HG03108 (cell line): ENCODE measurements at regions not wholly inside any gene's neighbourhood (a gene's known extent, or its start where the extent isn't known, plus 50 kb on each side); places are given as distances from the start of the nearest gene placed in this dataset.

Experiments used
- ATAC-seq: cut with Tn5 transposase; IDR thresholded peaks from one replicate; pipeline ENCODE4 v1.9.1; 2021; ENCODE audit warnings: moderate library complexity; ENCODE audit not compliant: unreplicated experiment

DNA sequence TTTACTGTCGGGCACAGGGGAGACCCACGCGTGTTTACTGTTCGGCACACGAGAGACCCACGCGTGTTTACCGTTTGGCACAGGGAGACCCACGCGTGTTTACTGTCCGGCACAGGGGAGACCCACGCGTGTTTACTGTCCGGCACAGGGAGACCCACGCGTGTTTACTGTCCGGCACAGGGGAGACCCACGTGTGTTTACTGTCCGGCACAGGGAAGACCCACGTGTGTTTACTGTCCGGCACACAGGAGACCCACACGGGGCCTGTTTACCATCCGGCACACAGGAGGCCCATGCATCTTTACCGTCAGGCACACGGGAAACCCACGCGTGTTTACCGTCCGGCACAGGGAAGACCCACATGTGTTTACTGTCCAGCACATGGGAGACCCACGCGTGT is 525.1 kb downstream of the BRD1 start:
- no peak for ATAC-seq

DNA sequence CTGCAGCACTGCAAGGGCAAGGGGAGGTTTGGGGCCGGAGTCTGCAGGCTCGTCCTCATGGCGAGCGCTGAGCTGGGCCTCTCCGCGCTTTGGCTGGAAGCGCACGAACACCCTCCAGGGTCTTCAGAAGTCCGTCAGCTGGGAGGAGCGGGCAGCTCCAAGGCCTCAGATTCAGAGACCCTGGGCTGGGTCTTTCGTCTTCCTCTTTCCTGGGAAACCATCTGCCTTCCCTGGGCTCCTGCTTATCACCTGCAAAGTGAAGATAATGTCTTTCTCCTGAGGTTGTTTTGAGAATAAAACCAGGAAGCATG is 525.6 kb downstream of the BRD1 start:
- ATAC-seq, result no peak

DNA sequence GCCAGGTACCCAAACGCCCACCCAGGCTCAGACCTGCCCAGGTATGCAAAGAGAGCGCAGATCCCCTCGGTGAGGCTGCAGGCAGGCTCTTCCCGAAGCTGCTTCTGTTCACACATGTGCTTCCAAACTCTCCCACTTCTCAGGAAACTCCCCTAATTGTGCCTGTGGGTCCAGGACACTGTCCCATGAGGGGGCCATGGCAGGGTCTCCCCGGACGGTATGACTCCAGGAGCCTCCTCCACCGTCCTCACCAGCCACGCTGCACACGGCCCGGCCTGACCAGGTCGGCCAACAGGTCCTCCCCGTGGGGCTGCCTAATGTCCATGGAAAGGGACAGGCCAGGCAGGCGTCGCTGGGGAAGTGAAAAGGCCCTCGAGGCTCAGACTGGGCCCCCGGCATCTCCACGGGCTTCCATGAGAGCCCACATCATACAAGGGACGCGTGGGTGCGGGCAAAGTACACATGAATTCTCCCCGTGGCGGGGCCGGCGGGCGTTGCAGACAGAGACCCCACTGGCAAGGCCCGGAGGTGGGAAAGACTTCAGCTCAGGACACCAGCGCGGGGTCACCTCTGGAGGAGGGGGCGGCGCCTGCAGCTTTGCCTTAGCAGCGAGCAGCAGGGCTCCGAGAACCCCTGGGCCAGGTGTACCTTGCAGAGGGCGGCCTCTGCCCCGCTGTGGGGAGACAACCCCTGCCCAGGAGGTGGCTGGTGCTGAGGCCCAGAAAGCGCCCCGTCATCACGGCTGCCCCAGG is 526.1 kb downstream of the BRD1 start:
- no peak for ATAC-seq

DNA sequence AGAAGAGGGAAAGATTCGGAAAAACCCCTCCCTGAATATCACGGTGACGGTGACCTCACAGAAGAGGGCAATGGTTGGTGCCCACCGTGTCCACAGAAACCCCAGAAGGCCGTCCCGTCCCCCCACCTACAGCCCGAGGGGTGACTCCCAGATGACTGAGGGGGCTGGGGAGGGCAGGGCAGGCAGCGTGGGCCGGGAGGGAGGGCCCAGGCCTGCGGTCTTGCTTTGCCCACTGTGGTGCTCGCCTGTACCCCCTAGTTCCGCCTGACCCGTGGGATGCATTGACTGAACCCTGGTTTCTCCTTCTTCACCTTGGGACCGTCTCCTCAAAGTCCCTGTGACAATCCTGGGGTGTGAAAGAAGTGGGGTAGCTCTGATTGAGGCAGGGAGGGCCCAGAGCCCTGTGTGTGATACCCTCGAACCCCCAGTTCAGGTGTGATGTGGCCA is 526.7 kb downstream of the BRD1 start:
- ATAC-seq, result no peak

DNA sequence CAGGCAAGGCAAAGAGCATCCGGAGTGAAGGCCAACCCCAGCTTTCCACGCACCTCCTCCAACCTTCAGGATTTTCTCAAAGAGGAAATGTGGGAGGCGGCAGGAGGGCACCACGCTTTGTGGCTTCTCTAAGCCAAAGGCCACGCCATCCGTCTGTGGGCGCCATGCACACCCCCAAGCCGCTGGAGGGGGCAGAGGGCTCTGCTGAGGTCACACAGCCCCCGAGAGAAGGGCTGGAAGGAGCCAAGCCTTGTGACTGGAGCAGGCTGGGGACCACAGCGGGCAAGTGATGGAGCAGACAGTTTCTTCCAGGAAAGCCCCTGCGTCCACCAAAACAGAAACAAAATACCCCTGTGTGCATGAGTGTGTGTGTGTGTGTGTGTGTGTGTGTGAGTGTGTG is 527.4 kb downstream of the BRD1 start:
- ATAC-seq, result no peak

DNA sequence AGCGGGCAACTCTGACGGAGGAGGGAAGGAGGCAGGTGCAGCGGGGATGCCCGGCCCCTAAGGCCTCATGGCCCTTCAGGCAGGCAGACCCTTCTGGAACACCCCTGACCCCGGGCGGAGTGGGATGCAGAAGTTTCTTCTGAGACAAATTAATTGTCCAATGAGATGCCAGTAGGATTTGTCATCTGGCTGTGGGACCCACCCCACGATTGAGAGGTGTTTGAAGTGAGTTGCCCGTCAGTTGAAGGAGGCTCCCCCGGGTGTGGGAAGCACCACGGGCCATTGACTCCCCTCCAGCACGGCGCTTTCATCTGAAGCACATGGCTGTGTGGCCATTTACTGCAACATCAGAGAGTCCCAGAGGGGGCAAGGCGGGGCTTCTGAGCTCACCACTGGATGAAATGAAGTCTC is 527.8 kb downstream of the BRD1 start:
- ATAC-seq, result no peak

DNA sequence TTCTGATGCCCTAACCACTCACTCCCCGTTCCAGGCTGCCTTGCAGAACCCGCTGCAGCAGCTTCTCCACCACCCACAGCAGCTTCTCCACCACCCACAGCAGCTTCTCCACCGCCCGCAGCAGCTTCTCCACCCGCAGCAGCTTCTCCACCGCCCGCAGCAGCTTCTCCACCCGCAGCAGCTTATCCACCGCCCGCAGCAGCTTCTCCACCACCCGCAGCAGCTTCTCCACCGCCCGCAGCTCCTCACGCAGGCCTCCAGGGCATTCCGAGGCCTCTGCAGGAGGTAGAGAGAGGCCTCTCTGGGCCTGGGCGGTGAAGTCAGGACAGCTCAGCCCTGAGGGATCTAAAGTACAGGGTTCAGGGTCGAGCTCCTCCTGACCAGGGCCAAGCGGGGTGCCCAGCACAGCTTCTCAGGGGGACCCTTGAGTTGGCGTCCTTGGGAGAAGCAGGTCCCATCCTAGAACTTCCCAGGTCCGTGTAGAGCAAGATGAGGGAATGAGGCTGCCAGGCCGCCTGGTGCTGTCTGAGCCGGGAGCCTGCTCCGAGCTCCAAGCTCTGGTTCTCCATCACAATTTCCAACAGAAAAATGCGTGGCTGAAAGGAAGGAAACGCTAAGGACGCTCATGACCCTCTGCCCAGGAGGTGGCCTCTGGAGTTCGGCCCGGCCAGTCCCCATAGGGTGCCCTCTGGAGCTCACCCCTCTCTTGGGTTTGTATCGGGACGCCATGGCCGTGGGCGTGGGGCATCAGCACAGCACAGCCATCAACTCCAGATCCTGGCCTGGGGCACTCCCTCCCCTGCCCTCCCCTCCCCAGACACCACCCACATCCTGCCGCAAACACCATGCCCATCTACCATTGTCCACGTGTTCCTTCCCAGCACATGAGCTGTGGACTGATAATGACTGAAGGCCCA is 528.6 kb downstream of the BRD1 start:
- no peak for ATAC-seq

DNA sequence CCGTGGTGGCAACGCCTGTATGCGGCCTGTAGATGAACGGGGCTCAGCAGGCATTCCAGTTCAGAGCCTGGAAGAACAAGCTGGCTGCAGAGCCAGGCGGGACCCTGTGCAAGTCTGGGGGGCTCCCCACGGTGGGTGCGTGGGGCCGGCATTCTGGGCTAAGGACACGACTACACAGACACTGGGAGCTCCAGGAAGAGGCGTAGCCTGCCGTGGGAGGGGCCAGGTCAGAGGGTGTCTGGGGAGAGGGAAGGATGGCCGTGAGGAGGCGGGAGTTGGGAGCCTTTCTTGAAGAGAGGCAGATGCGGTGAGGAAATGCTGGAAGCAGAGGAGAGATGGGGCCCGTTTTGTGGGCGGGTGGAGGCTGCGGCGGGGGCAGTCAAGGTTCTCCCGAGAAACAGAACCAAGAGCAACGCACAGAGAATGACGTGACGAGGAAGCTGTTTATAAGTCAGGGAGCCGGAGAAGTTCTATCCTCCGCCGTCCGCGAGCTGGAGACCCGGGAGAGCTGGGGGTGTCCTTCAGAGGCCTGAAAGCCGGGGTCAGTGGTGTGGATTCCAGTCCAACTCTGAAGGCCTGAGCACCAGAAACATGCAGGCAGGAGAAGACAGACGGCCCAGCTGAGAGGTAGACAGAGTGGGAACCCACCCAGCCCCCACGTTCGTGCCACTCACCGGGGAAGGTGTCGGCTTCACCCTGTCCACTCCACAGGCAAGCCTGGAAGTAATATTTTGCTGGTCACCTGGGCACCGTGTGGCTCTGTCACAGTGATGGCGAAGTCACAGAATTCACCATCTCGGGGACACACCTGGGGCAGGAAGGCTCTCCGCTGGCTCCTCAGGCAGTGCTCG is 529.6 kb downstream of the BRD1 start:
- ATAC-seq, result no peak

DNA sequence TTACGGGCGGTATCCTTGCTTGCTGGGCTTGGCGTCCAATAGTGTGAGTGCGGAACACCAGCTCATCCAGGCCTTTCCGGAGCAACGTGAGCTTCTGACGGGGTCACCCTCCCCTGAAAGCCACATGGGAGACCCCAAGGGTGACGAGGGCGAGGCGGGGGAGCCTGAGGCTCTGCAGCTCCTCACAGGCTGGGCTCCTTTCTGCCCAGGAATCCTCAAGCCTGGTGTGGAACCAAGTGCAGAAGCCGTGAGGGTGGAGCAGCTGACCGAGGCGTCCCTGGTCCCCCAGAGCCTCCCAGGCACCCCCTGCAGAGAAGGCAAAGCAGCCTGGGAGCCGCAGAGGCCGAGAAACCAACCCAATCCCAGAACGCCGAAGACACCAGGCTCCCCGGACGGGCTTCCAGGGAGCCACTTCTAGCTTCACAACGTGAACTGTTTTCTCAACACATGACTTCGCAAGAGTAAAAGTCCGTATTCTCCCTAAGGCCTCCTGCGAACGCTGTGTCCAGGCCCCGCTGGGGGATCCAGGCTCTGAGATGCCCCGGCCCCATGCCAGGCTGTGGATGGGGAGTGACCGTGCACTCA is 530.3 kb downstream of the BRD1 start:
- ATAC-seq, result no peak

DNA sequence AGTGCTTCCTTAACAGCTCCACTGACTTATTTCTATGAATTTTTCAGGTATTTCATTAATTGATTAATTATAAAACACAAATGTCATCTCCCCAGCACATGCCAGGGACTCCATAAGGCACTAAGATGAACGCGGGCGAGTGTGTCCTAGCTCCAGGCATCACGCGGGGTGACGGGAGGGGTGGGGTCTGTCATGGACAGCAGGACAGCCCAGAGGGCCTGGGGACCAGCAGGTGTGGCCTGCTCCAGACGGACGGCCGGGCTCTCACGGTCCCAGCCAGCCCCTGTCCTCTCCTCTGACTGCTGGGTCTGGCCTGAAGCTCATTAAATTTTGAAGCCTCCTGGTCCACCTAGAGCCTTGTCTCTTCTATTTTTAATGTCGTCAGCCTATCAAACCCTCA is 531.1 kb downstream of the BRD1 start:
- no peak for ATAC-seq

DNA sequence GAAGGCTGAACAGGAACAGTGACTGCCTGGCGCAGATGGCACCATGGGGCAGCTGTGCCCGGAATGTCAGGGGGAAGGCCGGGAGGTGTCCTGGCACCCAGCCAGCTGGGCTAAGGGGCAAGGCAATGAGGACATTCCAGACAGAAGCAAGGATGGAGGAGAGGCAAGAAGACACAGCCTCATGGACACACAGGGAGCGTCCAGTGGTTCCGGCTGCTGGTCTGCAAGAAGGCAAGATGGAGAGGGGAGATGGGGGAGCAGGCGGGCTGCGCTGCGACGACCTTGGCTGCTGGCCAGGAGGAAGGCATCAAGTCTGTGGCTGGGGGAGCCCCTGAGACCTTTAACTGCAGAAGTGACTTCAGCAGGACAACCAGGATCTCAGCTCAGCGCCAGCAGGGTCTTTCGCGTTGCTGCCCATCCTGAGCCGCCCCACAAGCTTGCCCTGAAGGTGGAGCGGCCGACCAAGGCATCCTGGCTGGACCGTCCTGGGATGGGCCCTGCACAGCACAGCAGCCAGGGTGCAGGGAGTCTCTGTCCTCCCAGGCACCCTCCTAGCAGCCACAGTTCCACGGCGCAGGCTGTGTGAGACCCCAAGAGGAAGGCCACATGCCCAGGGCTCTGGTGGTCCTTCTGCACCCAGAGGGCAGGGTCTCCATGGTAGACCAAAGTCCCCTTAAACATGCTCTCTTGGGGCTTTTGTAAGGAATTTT is 531.7 kb downstream of the BRD1 start:
- ATAC-seq, result no peak

DNA sequence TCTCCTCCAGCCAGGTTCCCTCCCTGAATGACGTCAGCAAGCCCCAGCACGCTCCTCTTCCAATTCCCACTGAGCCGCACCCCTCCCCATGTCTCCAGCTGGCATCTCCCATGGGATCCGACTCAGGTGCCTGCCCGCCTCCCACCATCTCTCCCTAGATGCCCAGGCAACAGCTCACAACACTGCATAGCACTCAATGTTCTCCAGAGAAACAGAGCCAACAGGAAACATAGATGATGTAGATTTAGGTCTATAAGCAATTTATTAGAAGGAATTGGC is 532.3 kb downstream of the BRD1 start:
- ATAC-seq, result no peak

DNA sequence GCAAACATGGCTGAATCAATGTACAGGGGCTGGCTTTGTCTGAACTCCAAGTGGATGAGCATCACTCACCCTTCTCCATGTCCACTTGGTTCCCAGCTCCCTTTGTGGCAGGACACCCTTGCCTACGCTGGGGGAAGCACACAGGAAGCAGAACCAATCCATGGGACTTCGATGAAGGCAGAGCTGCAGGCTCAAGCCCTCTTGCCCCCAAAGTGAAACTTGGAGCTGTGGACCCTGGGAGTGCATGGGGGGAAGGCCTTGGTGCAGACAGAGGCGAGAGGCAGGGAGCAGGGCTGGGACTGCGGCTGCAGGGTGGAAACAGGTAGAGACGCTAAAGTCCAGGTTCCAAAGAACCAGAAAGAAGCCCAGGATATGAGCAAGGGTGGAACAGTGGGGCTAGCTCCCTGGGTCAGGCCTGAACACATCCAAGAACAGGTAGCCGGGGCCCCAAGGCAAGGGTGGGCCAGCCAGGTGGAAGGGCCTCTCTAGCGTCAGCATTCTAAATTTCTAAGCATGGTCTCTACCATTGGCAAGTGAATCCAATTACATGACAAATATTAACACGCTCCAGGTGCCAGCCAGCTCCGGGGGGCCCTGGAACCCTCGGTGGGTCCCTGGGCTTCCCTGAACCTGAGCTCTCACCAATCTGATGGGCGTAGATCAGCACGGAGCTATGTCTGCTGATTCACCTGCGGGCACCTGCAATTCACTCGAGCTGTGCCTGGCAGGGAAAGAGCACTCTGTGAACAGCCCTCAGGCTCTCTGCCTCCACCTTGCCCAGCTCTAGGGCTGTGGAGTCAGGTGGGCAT is 532.8 kb downstream of the BRD1 start:
- ATAC-seq, result no peak

DNA sequence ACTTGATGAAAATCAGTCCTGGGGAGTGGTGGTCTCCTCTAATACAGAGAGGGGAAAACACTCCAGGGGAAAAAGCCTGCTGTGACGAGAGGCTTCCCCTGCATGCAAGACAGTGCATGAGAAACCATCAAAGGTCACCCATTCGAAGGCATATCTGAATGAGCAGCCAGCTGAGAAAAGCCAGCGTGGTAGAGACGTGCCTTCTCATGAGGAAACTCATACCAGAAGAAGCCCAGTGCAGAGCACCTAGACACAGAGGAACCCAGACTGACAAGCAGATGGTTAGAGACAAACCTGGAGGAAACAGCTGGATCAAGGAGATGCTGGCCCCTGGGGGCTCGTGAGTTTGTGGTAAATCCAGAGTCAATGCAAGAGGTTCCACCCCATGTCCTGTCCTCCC is 534.8 kb downstream of the BRD1 start:
- ATAC-seq, result no peak

DNA sequence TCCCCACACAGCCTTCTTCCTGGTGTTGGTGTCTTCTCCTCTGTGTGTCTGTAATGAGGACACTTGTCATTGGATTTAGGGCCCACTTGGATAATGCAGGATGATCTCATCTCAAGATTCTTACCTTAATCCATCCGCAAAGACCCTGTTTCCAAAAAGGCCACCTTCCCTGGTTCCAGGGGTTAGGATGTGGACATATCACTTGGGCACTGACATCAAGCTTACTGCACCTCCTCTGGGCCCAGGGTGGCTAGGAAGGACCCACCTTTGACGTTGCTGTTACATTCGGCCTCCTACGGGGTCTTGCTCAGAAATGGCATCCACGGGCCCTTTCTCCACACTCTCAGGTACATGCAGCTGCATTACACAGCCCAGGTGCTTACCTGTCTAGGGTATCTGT is 535.9 kb downstream of the BRD1 start:
- ATAC-seq, result no peak

DNA sequence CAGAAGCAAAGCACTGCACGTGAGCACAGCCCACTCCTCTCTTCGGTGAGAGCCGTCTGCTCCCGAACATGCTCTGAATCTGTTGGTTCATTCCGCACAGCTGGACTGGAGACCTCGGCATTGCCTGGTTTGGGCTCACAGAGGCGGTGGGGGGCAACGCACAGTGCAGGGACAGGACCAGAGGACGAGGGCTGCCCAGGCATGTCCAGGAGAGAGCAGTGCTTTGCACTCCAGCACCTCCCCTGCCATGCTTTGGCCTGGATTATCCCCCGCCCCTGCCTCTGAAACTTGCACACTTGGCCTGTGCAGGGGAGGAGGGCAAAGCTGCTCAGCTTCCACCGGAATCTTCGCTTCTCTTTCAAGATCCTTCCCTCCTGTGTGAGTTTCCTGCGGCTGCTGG is 536.5 kb downstream of the BRD1 start:
- ATAC-seq, result no peak

DNA sequence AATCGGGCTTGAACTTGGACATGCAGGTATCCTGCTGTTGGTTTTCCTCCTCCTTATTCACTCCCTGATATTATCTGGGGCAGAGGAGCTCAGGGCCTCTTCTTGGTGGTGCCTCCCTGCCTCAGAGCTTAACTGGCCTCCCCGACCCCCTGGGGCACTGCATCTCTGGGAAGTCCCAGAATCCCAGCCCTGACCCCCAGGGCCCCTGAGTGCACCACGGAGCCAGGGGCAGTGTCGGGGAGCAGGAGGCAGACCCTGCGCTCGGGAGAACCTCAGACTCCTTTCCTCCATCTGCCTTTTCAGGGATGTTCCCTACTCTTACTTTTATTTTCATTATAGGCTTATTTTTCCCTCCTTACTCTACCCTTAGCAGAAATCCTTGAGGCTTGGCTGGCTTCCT is 537.0 kb downstream of the BRD1 start:
- no peak for ATAC-seq

DNA sequence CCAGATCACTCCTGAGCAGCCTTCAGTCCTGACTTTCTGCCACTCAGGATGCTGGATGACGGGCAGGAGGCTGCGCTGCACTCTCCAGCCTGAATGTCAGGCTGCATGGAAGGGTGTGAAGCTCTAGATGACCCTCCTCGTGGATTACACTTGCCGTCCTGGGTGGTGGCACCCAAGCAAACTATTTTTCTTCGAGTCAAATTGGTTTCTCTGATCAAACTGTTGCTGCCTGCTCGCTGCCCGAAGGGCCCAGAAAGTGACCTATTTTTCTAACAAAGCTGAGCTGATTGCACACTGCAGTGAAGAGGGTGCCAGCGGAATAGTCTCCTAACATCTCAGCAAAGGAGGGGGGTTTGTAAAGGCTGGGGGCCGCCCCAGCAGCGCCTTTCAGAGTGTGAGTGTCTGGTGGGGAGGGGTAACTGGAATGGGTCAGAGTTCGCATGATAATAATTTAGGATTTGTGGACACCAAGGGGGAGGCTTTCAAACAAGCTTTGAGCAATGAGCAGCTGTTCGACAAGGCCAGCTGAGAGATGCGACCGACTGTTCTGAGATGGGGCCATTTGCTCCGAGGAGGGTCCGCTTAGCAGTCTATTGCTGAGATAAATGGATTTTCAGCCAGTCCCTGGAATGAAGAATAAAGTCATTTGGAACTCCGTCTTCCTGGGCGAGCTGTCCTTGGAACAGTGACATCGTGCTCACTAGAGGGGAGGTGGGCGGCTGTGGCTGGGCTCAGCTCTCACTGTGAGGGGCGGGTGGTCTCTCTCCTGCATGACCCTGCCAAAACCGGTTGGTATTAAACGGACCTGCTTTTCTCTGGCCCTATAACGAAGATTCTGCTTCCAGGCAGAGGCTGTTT is 537.6 kb downstream of the BRD1 start:
- no peak for ATAC-seq

DNA sequence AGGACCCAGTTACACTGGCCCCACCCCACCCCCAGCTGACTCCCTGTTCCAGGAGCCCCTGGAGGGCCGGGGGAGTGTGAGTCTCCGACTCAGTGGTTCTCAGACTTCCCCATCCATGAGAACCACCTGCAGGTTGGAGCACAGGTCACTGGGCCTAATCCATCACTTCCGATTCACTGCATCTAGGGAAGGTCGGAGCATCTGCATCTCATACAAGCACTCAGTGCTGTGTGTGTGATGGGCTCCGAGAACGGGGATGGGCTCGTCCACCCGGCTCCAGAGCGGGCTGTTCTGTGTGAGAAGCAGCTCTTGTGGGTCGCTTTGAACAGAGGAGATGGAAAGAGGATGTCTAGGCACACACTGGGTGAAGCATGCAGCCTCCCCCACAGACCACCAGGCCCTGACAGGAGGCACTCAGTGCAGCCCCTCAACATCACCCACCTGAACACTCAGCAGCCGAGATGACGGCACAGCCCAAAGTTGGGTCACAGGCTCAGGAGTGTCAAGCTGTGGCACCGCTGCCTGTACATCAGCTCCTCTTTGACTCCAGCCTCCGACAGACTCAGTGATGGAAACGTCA is 541.4 kb downstream of the BRD1 start:
- ATAC-seq, result no peak
